OCI-LY7 (cell line): ENCODE measurements at regions not wholly inside any gene's neighbourhood (a gene's known extent, or its start where the extent isn't known, plus 50 kb on each side); places are given as distances from the start of the nearest gene placed in this dataset.

Experiments used
- CTCF ChIP-seq: fragments of 200-600 bp; sonication (generic); conservative IDR thresholded peaks from 2 replicates; pipeline ENCODE4 v1.5.1; 2014; ENCODE audit warnings: mild to moderate bottlenecking, antibody characterized with exemption, low read length, moderate library complexity, mixed read lengths
- EZH2phosphoT487 ChIP-seq: fragments of 200-600 bp; sonication (generic); IDR thresholded peaks from 2 replicates; pipeline ENCODE4 v1.6.1; 2018; ENCODE audit warnings: low read depth, borderline replicate concordance, mild to moderate bottlenecking, mixed run types, antibody characterized with exemption, low read length, moderate library complexity, mixed read lengths

- TF ChIP-seq CTCF (no peak), EZH2phosphoT487 (no peak)
Observed at GRCh38 chr2:7824211-7824610, 857.6 kb upstream of the ID2 start.
